Activated T-helper 1 cell treated with anti-CD3 and anti-CD28 coated beads, Interleukin-12 subunit alpha, Interleukin-12 subunit beta, Interleukin-2, Interleukin-4 antibody, amounts not matched to agents 30 ng/mL and 10 ng/mL and 1 ng/mL, durations not matched to agents 14 hours and 24 hours and 36 hours (primary cell): ENCODE measurements at regions not wholly inside any gene's neighbourhood (a gene's known extent, or its start where the extent isn't known, plus 50 kb on each side); places are given as distances from the start of the nearest gene placed in this dataset.

ENCODE experiments used
- DNase-seq: peaks from one replicate; pipeline ENCODE4 v3.0.0; 2021; ENCODE audit warnings: low spot score
- H3K27ac Mint-ChIP-seq: one replicate; pipeline ENCODE4 v1.8.0; 2021; ENCODE audit warnings: mild to moderate bottlenecking, mixed read lengths
- H3K27me3 Mint-ChIP-seq: one replicate; pipeline ENCODE4 v1.8.0; 2022; ENCODE audit warnings: mild to moderate bottlenecking, moderate library complexity, mixed read lengths; ENCODE audit not compliant: insufficient read depth
- H3K36me3 Mint-ChIP-seq: one replicate; pipeline ENCODE4 v1.8.0; 2021; ENCODE audit warnings: low read depth, mixed read lengths
- H3K4me1 Mint-ChIP-seq: one replicate; pipeline ENCODE4 v1.8.0; 2021; ENCODE audit warnings: low read depth, mixed read lengths
- H3K4me3 Mint-ChIP-seq: one replicate; pipeline ENCODE4 v1.8.0; 2021; ENCODE audit warnings: mild to moderate bottlenecking, moderate library complexity, mixed read lengths
- H3K9me3 Mint-ChIP-seq: one replicate; pipeline ENCODE4 v1.8.0; 2021; ENCODE audit warnings: mixed read lengths
- intact Hi-C: fragments of 100-400 bp; cut with micrococcal nuclease; formaldehyde crosslinking; loops from one replicate; pipeline ENCODE4 v1.15.1; 2024

DNA sequence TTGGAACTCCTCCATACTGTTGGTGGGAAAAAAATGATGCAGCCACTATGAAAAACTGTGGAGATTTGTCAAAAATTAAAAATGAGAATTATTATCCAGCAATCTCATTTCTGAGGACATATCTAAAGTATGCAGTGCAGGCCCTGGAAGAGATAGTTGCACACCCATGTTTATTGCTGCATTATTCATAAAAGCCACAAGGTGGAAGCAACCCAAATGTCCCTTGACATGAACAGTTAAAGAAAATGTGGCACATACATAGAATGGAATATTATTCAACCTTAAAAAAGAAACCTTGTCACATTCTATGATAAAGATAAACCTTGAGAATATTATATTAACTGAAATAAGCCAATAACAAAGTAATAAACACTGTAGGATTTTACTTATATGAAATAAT is 80.9 kb upstream of the ARHGEF26 start:
- H3K4me3 Mint-ChIP-seq, result no peak overlapping the region
- intact Hi-C loops, result loop anchor here (1.0 kb wide), 1 partner anchor 213 kb away; no protein-coding TSS in a partner anchor
- no peaks in the 10 kb centered on the region for H3K9me3 Mint-ChIP-seq
- H3K27ac Mint-ChIP-seq, result no peak overlapping the region
- DNase-seq, result no peak
- no peaks in the 10 kb centered on the region for H3K36me3 Mint-ChIP-seq
- no peaks in the 10 kb centered on the region for H3K4me1 Mint-ChIP-seq
- H3K27me3 Mint-ChIP-seq, result peaks cover 4% of the 10 kb centered on the region

DNA sequence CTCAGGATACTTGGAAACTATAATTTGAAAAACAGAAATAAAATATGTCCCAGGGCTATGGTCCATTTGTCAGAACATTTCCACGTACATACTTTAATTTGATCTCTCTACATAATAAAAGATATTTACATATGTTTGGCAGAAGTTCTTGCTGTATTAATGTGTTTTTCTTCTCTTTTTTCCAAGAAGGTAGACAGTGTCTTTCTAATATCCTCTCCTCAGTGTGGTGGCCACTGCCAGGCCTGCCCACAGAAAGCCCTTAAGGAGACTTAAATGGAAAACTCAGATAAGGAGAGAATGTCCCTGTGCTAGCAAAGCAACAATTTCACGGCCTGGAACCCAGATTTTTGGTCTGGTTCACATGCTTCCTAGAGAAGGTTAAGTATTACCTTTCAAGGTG is 76.5 kb upstream of the ARHGEF26 start:
- Mint-ChIP-seq H3K36me3 (no peaks in the 10 kb centered on the region), H3K4me1 (no peaks in the 10 kb centered on the region), H3K4me3 (no peak overlapping the region), H3K9me3 (no peaks in the 10 kb centered on the region), H3K27me3 (peaks cover 9% of the 10 kb centered on the region), H3K27ac (no peak overlapping the region)
- DNase-seq, result no peak
- intact Hi-C loops, result no loop called here

DNA sequence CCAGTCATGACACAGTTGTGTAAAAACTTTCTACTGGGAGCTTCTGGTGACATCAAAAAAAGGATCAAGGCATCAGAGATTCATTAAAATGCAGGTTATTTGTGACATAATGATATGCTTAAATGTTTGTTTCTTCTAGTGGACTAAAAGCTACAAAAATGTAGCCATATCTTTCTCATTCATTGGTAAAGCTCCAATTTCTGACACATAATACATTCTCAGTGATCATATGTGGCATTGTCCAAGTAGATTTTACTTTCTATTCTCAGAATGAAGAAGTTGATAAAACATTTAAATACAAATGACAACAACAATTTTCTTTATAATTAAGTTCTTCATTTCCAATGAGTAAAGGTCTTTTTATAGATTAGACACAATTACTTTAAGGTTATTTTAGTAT is 71.0 kb upstream of the ARHGEF26 start:
- no peaks in the 10 kb centered on the region for H3K4me1 Mint-ChIP-seq
- H3K4me3 Mint-ChIP-seq, result no peak overlapping the region
- no peaks in the 10 kb centered on the region for H3K36me3 Mint-ChIP-seq
- H3K9me3 Mint-ChIP-seq, result no peaks in the 10 kb centered on the region
- peaks cover 9% of the 10 kb centered on the region for H3K27me3 Mint-ChIP-seq
- no peak for DNase-seq
- no peak overlapping the region for H3K27ac Mint-ChIP-seq
- intact Hi-C loops, result no loop called here

DNA sequence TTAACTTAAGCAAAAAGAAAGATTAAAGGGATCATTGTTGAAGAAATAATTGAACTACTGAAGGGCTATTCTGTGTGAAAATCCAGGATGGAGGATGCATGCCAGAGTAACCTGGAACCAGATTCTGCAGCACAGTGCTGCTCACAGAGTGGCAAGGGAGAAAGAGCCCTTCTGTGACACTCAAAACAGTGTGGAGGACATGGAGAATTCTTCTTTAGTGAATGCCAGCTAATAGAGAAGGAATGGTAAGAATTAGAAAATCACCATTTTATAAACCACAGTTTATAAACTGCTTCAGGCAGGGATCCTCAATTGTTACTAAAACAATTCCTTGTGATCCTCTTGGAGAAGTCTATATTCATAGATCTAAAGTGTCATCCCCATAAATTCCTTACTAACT is 70.4 kb upstream of the ARHGEF26 start:
- intact Hi-C loops, result no loop called here
- no peak for DNase-seq
- Mint-ChIP-seq H3K27ac (no peak overlapping the region), H3K36me3 (no peaks in the 10 kb centered on the region), H3K4me1 (no peaks in the 10 kb centered on the region), H3K4me3 (no peak overlapping the region), H3K27me3 (peaks cover 5% of the 10 kb centered on the region), H3K9me3 (no peaks in the 10 kb centered on the region)

DNA sequence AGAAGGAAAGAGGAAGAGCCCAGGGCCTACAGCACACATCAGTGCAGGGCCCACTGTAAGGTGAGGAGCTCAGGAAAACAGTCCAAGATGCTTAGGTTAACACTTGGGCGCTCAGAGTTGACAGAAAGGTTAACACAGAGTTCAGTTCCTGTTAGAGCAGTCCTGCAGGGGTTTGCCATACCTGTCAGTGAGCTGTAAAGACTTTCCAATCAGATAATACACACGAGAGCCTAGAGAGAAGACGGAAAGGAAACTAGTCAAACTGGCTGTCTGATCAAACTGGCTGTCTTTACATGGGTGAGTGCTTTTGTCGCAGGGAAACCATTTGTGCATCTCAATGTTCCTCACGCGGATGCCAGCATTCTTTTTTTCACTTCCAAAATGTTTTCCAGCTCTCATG is 61.4 kb upstream of the ARHGEF26 start:
- intact Hi-C loops, result no loop called here
- no peak overlapping the region for H3K27ac Mint-ChIP-seq
- H3K4me1 Mint-ChIP-seq, result no peaks in the 10 kb centered on the region
- H3K9me3 Mint-ChIP-seq, result no peaks in the 10 kb centered on the region
- no peak for DNase-seq
- H3K36me3 Mint-ChIP-seq, result no peaks in the 10 kb centered on the region
- no peaks in the 10 kb centered on the region for H3K27me3 Mint-ChIP-seq
- no peak overlapping the region for H3K4me3 Mint-ChIP-seq

DNA sequence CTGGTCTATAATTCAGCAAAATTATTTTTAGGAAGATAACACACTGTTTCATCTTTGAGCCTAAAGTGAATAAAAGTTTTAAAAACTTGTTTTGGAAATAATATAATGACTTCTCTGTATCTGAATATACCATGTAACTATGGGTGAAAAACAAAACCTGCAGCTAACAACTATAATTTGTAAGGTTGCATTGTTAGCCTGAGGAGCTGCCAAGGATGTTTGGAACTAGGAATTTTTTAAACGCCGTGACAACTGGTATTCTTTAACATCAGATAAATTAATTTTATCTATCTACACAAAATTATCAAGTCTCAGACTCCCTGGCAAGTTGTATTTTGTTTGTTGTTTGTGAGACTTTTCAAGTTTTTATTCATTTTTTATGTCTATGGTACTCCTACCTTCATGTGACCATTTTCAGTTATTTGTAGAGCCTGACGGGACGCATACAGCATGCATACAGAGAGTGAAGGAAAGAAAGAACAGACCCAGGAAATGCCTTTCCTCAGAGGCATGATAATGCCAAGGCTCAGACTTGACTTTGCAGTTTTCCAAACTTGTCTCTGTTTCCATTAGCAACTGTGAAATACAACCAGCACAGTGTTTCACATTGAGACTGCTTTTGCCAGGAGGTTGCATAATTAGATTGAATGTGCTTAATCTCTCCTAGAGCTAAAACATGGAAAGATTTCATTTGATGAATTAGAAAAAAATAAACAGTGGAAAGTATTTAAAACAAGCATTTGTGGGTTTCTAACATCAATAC is 60.8 kb upstream of the ARHGEF26 start:
- no peak for DNase-seq
- intact Hi-C loops, result no loop called here
- Mint-ChIP-seq H3K27me3 (no peaks in the 10 kb centered on the region), H3K4me3 (no peak overlapping the region), H3K9me3 (no peaks in the 10 kb centered on the region), H3K4me1 (no peaks in the 10 kb centered on the region), H3K36me3 (no peaks in the 10 kb centered on the region), H3K27ac (no peak overlapping the region)

DNA sequence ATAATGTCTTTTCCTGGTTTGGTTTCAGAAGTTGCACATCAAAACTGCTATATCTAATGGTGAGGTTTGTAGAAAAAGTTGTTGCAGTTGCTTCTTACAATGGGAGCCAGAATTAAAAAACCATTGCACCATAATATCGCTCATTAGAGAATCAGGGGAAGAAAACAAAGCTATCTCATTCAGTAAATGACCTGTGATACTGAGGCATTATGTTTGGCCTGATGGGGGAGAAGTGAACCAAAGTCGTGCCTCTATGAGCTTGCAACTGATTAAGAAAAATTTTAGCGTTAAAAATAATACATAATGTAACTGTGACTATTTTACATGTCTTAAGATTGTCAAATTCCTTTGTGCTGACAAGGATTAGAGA is 60.2 kb upstream of the ARHGEF26 start:
- H3K27me3 Mint-ChIP-seq, result no peaks in the 10 kb centered on the region
- intact Hi-C loops, result no loop called here
- H3K9me3 Mint-ChIP-seq, result no peaks in the 10 kb centered on the region
- DNase-seq, result no peak
- no peaks in the 10 kb centered on the region for H3K4me1 Mint-ChIP-seq
- H3K27ac Mint-ChIP-seq, result no peak overlapping the region
- H3K36me3 Mint-ChIP-seq, result no peaks in the 10 kb centered on the region
- H3K4me3 Mint-ChIP-seq, result no peak overlapping the region

DNA sequence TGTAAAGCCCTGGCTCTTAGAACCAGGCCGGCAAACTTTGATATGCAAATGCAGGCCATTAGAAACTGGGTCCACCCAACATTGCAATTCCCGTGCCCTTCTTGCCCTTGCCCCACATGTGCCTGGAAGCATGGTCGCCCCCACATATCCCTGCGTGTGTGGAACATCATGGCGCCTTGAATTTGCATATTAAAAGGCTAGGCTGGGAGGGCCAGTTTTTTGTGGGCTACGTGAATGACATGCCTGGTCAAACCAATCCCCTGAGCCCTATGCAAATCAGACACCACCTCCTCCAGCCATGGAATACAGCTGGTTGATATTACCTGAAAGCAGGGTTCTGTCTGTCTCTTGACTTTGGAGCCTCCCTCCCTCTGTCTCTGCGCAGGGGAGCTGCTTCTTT is 58.7 kb upstream of the ARHGEF26 start:
- Mint-ChIP-seq H3K4me1 (no peaks in the 10 kb centered on the region), H3K27ac (no peak overlapping the region), H3K9me3 (no peaks in the 10 kb centered on the region), H3K36me3 (no peaks in the 10 kb centered on the region), H3K27me3 (no peaks in the 10 kb centered on the region), H3K4me3 (no peak overlapping the region)
- DNase-seq, result no peak
- intact Hi-C loops, result no loop called here

DNA sequence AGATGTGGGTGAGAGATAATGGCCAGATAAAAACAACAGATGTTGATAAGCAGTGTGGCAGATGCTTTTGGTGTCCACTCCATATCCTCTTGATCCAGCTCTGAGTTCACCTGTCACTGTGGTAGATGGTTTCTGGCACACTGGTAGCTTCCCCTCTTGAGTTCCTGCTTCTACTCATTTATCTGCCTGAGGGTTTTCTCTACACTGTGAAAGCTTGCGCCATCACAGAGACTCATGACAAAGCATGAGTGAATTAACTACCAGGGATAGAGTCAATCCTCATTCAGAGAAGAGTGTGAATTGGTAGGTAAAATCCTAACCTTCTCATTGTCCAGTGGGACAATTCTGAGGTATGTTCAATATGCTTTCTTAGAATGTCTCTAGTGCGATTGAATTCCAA is 50.0 kb upstream of the ARHGEF26 start:
- H3K27me3 Mint-ChIP-seq, result peaks cover 3% of the 10 kb centered on the region
- H3K4me1 Mint-ChIP-seq, result no peaks in the 10 kb centered on the region
- H3K9me3 Mint-ChIP-seq, result peaks cover 5% of the 10 kb centered on the region
- no peak overlapping the region for H3K27ac Mint-ChIP-seq
- H3K36me3 Mint-ChIP-seq, result no peaks in the 10 kb centered on the region
- no peak for DNase-seq
- no peak overlapping the region for H3K4me3 Mint-ChIP-seq
- intact Hi-C loops, result no loop called here
